BLaER1 treated with 17β-estradiol and CSF1 and Interleukin-3, amounts not matched to agents 10 nM and 100 nM (cell line): ENCODE measurements at regions not wholly inside any gene's neighbourhood (a gene's known extent, or its start where the extent isn't known, plus 50 kb on each side); places are given as distances from the start of the nearest gene placed in this dataset.
A peak's percentile ranks its signal among the peaks of the same experiment; 100 is the strongest.

Source experiments
- H3K27ac ChIP-seq, 11 experiments: shearing (Covaris generic); formaldehyde crosslinking; 2 replicates each; pipeline ENCODE4 v1.8.1; 2022
- H3K27me3 ChIP-seq, 11 experiments: shearing (Covaris generic); formaldehyde crosslinking; 2 replicates each; pipeline ENCODE4 v1.8.1; 2022
- H3K36me3 ChIP-seq, 11 experiments: shearing (Covaris generic); formaldehyde crosslinking; 2 replicates each; pipeline ENCODE4 v1.8.1; 2022
- H3K4me1 ChIP-seq, 10 experiments: shearing (Covaris generic); formaldehyde crosslinking; 2 replicates each; pipeline ENCODE4 v1.8.1; 2022
- H3K4me2 ChIP-seq, 11 experiments: shearing (Covaris generic); formaldehyde crosslinking; 2 replicates each; pipeline ENCODE4 v1.8.1; 2022
- H3K4me3 ChIP-seq, 10 experiments: shearing (Covaris generic); formaldehyde crosslinking; 2 replicates each; pipeline ENCODE4 v1.8.1; 2022
- H3K9ac ChIP-seq, 11 experiments: shearing (Covaris generic); formaldehyde crosslinking; 2 replicates each; pipeline ENCODE4 v1.8.1; 2022
- H3K9me3 ChIP-seq, 11 experiments: shearing (Covaris generic); formaldehyde crosslinking; replicated peaks in 1 of 11; 2 replicates each; pipeline ENCODE4 v1.8.1; 2022
- H4K20me1 ChIP-seq, 11 experiments: shearing (Covaris generic); formaldehyde crosslinking; 2 replicates each; pipeline ENCODE4 v1.8.1; 2022
- Cebpa-rat ChIP-seq, 11 experiments: shearing (Covaris generic); IDR thresholded peaks; 2 replicates each; pipeline ENCODE4 v1.8.1; 2022

DNA sequence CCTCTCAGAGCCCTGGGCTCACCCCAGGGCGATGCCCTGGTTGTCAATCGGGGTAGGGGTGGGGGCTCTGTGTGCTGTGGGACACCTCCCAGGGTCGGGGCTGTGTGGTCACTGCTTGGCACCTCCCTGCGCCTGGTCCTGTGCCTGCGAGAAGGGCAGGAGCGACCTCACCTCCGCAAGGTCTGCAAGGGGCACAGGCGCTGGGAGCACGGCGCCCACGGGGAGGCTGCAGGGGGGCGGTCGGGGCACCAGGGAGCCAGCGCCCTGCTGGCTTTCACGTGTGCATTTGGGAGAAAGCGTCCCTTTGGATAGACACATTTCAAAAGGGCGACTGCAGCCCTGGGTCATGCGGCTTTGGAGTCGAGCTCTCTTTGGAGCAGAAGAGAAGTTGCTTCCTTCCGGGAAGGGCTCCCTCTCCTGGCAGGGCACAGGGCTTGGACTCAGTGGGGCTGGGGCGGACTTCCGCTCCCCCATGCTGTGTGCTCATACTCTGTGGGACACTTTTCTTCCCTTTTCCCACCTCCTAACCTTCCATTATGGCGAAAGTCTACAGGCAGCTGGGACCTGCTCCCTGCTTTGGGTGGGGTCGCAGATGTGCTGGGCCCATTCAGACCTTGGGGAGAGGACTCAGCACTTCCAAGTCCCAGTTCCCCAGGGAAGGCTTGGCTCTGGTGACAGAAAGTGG is 52.9 kb upstream of the SLC28A3 start:
- Histone ChIP-seq H3K4me2 (no peak overlapping the region), H3K4me1 (peaks cover 0 to 20% (median 0%) of the 10 kb centered on the region in 10 experiments; a peak in 5 of 20 replicates), H3K4me3 (no peak overlapping the region), H3K9me3 (no peaks in the 10 kb centered on the region), H3K27me3 (no peaks in the 10 kb centered on the region), H3K9ac (no peak overlapping the region), H3K27ac (no peak overlapping the region), H4K20me1 (no peaks in the 10 kb centered on the region), H3K36me3 (no peaks in the 10 kb centered on the region)
- TF ChIP-seq Cebpa-rat (IDR thresholded peaks at IDR 0.05): no peak

DNA sequence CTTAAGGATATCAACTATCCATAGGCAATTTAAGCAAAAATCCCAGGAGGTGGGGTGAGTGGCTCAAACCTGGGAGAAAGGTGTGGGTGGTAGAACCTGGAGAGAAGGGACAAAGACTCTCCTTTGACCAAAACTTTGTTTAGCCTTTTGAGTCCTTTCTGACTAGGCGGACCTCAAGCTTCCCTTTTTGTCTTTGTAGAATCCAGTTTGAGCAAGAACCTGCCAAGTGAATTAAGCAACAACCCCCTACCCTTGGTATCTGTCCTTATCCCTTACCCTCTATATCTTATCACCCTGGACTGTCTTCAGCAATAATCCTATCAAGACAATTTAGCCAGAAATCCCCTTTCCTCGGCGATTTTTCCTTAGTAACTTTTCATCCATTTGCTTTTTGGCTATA is 53.5 kb upstream of the SLC28A3 start:
- H3K27ac ChIP-seq: no peak overlapping the region
- H3K4me1 ChIP-seq: peaks cover 0 to 20% (median 0%) of the 10 kb centered on the region in 10 experiments; a peak in 5 of 20 replicates
- no peaks in the 10 kb centered on the region for H4K20me1 ChIP-seq
- no peak overlapping the region for H3K4me3 ChIP-seq
- H3K36me3 ChIP-seq: no peaks in the 10 kb centered on the region
- H3K9ac ChIP-seq: no peak overlapping the region
- TF ChIP-seq Cebpa-rat (IDR thresholded peaks at IDR 0.05): no peak
- H3K4me2 ChIP-seq: no peak overlapping the region
- H3K9me3 ChIP-seq: no peaks in the 10 kb centered on the region
- no peaks in the 10 kb centered on the region for H3K27me3 ChIP-seq

DNA sequence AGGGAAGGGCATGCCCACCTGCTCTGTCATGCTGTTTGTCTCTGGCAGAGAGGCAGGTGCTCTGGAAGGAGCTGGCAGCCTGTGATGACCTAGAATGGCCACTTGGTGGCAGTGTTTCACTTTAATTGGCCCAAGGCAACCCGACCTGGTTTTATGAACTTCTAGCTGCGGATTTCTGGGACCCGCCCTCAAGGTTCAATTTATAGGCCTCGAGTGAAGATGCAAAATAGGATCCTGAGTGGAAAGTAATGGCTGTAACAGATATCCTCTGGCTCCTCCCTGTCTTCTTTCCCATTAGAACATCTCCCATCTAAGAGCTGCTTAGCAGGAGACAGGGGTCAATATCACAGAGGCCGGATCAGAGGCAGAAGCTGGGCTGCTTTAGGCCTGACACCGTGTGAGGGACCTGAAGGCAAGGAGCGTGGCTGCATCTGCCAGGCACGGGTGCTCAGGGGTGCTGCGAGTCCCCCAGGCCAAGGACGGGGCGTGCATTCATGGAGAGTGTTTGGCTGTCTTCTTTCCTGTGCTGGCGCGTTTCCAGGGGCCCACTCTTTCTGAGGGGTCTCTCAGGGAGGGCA is 56.7 kb upstream of the SLC28A3 start:
- H3K9ac ChIP-seq: no peak overlapping the region
- no peaks in the 10 kb centered on the region for H3K27me3 ChIP-seq
- H3K4me2 ChIP-seq: peak overlapping the region in 1 of 11 experiments; percentile 2; a peak in 1 of 22 replicates
- peaks cover 0 to 8% (median 0%) of the 10 kb centered on the region in 10 experiments; a peak in 3 of 20 replicates for H3K4me1 ChIP-seq
- H3K36me3 ChIP-seq: no peaks in the 10 kb centered on the region
- peaks cover 9 to 16% (median 11%) of the 10 kb centered on the region in 11 experiments for H3K9me3 ChIP-seq
- TF ChIP-seq Cebpa-rat (IDR thresholded peaks at IDR 0.05): no peak
- no peak overlapping the region for H3K4me3 ChIP-seq
- no peak overlapping the region for H3K27ac ChIP-seq
- no peaks in the 10 kb centered on the region for H4K20me1 ChIP-seq

DNA sequence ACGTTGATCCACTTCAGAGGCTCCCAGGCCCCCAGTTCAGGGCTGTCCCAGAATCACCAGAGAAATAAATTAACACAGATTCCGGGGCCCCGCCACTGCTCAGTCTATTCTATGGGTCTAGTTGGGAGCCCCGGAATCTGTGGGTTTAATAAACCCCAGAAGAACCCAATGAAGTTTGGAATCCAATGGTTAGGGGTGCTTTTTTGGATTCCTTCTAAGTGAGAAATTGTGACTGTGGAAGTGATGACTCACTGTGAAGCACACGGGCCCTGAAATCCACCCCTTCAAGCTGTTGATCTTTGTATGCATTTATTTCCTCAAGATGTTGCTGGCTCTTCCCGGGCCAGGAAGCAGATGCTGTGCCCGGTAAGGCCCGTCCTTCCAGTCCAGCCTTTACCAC is 57.3 kb upstream of the SLC28A3 start:
- Histone ChIP-seq H3K4me2 (0 out of 22 replicates have a peak overlapping the region, but pooled peaks of 1 of the 11 experiments have one; percentile 2), H3K4me3 (no peak overlapping the region), H3K27me3 (no peaks in the 10 kb centered on the region), H3K9me3 (peaks cover 9 to 16% (median 11%) of the 10 kb centered on the region in 11 experiments), H3K9ac (no peak overlapping the region), H3K36me3 (no peaks in the 10 kb centered on the region), H4K20me1 (no peaks in the 10 kb centered on the region), H3K27ac (no peak overlapping the region), H3K4me1 (peaks cover 0 to 8% (median 0%) of the 10 kb centered on the region in 10 experiments; a peak in 3 of 20 replicates)
- no peak for TF ChIP-seq Cebpa-rat (IDR thresholded peaks at IDR 0.05)

DNA sequence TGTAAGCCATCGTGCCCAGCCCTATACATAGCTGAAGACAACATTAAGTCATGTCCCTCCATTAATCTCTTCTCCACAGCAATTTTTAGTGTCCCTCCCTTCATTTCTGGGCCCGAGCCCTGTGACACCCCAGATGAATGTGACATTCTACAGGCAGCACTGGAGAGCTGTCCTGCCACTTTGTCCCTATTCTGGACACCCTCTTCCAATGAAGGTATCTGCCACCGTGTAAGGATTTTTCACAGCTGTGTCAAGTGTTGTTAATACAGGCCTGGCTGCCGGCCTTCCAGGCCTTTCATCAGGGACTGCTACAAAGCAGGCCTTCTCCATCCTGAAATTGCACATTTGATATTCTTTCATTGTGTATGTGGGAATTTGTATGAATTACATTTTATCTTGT is 62.0 kb upstream of the SLC28A3 start:
- Histone ChIP-seq H4K20me1 (no peaks in the 10 kb centered on the region), H3K4me2 (no peak overlapping the region), H3K27ac (no peak overlapping the region), H3K9ac (no peak overlapping the region), H3K4me3 (no peak overlapping the region), H3K9me3 (peaks cover 9 to 16% (median 11%) of the 10 kb centered on the region in 11 experiments), H3K27me3 (no peaks in the 10 kb centered on the region), H3K36me3 (no peaks in the 10 kb centered on the region), H3K4me1 (peaks cover 0 to 6% (median 0%) of the 10 kb centered on the region in 10 experiments; a peak in 2 of 20 replicates)
- TF ChIP-seq Cebpa-rat (IDR thresholded peaks at IDR 0.05): no peak

DNA sequence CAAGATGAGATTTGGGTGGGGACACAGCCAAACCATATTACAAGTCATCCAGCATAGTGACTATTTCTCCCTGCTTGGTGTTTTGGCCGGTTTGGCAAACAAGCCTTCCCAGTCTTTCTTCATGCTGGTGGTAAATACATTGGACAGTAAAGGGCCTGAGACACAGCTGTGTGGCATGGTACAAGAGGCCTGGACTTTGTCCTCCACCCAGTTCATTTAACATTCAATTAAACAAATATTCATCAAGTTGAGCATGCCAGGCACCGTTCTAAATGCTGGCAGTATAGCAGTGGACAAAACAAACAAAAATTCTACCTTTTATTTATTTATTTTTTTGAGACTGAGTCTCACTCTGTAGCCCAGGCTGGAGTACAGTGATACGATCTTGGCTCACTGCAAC is 62.7 kb upstream of the SLC28A3 start:
- Histone ChIP-seq H3K9ac (no peak overlapping the region), H3K4me3 (no peak overlapping the region), H3K4me2 (no peak overlapping the region), H3K4me1 (no peaks in the 10 kb centered on the region), H4K20me1 (no peaks in the 10 kb centered on the region), H3K9me3 (peaks cover 13 to 23% (median 18%) of the 10 kb centered on the region in 11 experiments), H3K27ac (no peak overlapping the region), H3K36me3 (no peaks in the 10 kb centered on the region), H3K27me3 (no peaks in the 10 kb centered on the region)
- TF ChIP-seq Cebpa-rat (IDR thresholded peaks at IDR 0.05): no peak

DNA sequence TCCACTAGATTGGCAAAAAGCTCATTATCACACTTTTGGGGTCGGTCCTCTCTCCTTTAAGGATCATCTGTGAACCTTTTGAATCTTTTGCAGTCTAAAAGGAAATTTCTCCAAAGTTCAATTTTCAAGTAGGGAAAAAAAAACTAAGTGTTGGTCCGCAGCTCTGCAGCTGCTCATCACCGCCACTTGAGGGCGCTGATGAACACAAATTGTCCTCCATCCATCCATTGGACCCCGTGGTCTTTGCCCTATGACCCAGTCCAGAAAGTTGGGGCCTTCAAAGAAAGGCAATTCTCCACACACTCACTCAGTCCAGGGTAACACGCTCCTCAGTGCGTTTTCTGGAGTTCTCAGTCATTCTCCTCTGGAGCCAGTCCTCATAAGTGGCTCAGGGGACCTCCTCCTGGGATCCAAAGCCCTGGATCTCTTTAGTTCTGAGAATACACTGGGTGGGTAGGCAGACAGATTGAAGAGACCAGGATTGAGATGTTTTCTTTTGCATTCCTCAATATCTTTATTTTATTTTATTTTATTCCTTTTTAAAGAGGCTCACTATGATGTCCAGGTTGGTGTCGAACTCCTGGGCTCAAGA is 63.6 kb upstream of the SLC28A3 start:
- Histone ChIP-seq H4K20me1 (no peaks in the 10 kb centered on the region), H3K27me3 (no peaks in the 10 kb centered on the region), H3K27ac (no peak overlapping the region), H3K4me1 (no peaks in the 10 kb centered on the region), H3K9me3 (peaks cover 22 to 32% (median 26%) of the 10 kb centered on the region in 11 experiments), H3K9ac (no peak overlapping the region), H3K4me2 (no peak overlapping the region), H3K36me3 (no peaks in the 10 kb centered on the region), H3K4me3 (no peak overlapping the region)
- TF ChIP-seq Cebpa-rat (IDR thresholded peaks at IDR 0.05): no peak

DNA sequence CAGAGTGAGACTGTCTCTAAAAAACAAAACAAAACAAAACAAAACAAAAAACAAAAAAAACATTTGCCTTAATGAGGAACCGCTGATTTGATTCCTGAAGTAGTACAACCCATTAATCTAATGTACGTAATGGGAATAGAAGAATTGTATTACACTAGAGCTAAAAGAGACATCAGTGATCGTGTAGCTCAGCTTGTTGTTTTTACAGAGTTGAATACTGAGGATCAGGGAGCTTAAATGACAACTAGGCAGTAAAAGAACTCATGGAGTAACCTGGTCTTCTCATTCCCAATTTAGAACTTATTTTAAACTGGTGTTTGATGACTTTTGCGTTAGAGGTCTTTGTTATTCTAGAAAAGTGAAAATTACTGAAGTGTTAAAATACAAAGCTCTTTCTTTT is 65.1 kb upstream of the SLC28A3 start:
- H3K4me3 ChIP-seq: no peak overlapping the region
- no peak for TF ChIP-seq Cebpa-rat (IDR thresholded peaks at IDR 0.05)
- no peak overlapping the region for H3K4me2 ChIP-seq
- no peaks in the 10 kb centered on the region for H4K20me1 ChIP-seq
- H3K36me3 ChIP-seq: no peaks in the 10 kb centered on the region
- H3K27me3 ChIP-seq: no peaks in the 10 kb centered on the region
- H3K27ac ChIP-seq: no peak overlapping the region
- H3K9ac ChIP-seq: no peak overlapping the region
- H3K4me1 ChIP-seq: no peaks in the 10 kb centered on the region
- peaks cover 14 to 26% (median 20%) of the 10 kb centered on the region in 11 experiments for H3K9me3 ChIP-seq

DNA sequence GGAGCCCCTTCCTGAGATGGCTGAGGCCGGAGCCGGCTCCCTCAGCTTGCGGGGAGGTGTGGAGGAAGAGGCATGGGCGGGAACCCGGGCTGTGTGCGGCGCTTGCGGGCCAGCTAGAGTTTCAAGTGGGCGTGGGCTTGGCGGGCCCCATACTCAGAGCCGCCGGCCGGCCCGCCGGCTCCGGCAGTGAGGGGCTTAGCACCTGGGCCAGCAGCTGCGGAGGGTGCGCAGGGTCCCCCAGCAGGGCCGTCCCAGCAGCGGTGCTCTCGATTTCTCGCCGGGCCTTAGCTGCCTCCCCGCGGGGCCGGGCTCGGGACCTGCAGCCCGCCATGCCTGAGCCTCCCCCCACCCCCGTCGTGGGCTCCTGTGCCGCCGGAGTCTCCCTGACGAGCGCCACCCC is 67.9 kb upstream of the SLC28A3 start:
- Histone ChIP-seq H3K4me2 (no peak overlapping the region), H3K4me1 (no peaks in the 10 kb centered on the region), H3K9ac (no peak overlapping the region), H3K27ac (no peak overlapping the region), H3K27me3 (no peaks in the 10 kb centered on the region), H4K20me1 (no peaks in the 10 kb centered on the region), H3K9me3 (peaks cover 11 to 25% (median 20%) of the 10 kb centered on the region in 11 experiments), H3K4me3 (no peak overlapping the region), H3K36me3 (no peaks in the 10 kb centered on the region)
- no peak for TF ChIP-seq Cebpa-rat (IDR thresholded peaks at IDR 0.05)
